ENCODE measurements at regions not wholly inside any gene's neighbourhood (a gene's known extent, or its start where the extent isn't known, plus 50 kb on each side); places are given as distances from the start of the nearest gene placed in this dataset.

DNA sequence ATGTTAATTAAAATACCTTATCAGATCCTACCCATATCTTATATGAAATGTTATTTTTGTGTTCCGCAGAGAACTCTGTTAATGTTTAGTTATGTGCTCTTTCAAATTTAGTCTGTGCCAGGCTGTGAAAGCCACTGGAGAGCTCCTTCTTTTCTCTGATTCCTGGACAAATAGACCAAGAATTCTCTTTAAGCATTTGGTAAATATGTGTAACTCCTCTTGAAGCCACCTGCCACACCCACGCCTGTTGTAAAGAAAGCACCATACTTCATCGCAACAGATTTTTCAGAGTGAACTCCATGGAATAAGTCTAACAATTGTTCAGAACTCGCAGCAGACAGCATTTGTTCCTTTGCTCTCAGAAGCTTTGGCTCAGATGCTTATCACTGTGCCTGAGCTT, 301.1 kb downstream of the FAM170A start:
- Mint-ChIP-seq H3K4me1 (no peaks in the 10 kb centered on the region), H3K36me3 (no peaks in the 10 kb centered on the region), H3K27ac (no peak overlapping the region), H3K9me3 (peaks cover 0 to 2% (median 0%) of the 10 kb centered on the region in 7 donors), H3K27me3 (ENCODE audit: low read depth in 3 of 3) (peaks cover 0 to 4% (median 0%) of the 10 kb centered on the region in 3 donors), H3K4me3 (no peak overlapping the region)
- H3K9ac ChIP-seq (ENCODE audit: insufficient read depth, low read length, poor library complexity, severe bottlenecking): no peak overlapping the region
- H3K36me3 ChIP-seq (replicated peaks in 1 of 2; ENCODE audit: control insufficient read depth in 1 of 2, insufficient read depth in 2 of 2, low read length in 2 of 2): no peaks in the 10 kb centered on the region
- no peak overlapping the region for H2AFZ ChIP-seq (ENCODE audit: insufficient read depth, low read depth, low read length, poor library complexity, severe bottlenecking)
- no peak overlapping the region for H3K4me3 ChIP-seq (replicated peaks in 1 of 3; ENCODE audit: low read depth in 2 of 3, low read length in 3 of 3)
- no peaks in the 10 kb centered on the region for H4K20me1 ChIP-seq (ENCODE audit: insufficient read depth, low read length)
- intact Hi-C loops (cut with micrococcal nuclease): no loop called here
- H3K27ac ChIP-seq (ENCODE audit: low read depth in 1 of 2, low read length in 2 of 2): no peak overlapping the region
- H3K79me2 ChIP-seq (ENCODE audit: insufficient read depth, low read length): no peaks in the 10 kb centered on the region
- H3K4me2 ChIP-seq (replicated peaks; ENCODE audit: extremely low read depth, low read length, poor library complexity, severe bottlenecking): no peak overlapping the region
- no peaks in the 10 kb centered on the region for H3K27me3 ChIP-seq (ENCODE audit: control insufficient read depth in 2 of 2, insufficient read depth in 2 of 2, low read length in 2 of 2)
- DNase-seq: no peak
- no peaks in the 10 kb centered on the region for H3K9me3 ChIP-seq (replicated peaks in 1 of 2; ENCODE audit: control insufficient read depth in 1 of 2, insufficient read depth in 1 of 2, low read length in 2 of 2)
- no peaks in the 10 kb centered on the region for H3K4me1 ChIP-seq (ENCODE audit: control insufficient read depth in 1 of 2, insufficient read depth in 2 of 2, low read length in 2 of 2)
- WGBS (ENCODE audit: insufficient coverage): 83% methylated on average over 3 of the region's 4 CpGs
- TF ChIP-seq, protein P1, sequence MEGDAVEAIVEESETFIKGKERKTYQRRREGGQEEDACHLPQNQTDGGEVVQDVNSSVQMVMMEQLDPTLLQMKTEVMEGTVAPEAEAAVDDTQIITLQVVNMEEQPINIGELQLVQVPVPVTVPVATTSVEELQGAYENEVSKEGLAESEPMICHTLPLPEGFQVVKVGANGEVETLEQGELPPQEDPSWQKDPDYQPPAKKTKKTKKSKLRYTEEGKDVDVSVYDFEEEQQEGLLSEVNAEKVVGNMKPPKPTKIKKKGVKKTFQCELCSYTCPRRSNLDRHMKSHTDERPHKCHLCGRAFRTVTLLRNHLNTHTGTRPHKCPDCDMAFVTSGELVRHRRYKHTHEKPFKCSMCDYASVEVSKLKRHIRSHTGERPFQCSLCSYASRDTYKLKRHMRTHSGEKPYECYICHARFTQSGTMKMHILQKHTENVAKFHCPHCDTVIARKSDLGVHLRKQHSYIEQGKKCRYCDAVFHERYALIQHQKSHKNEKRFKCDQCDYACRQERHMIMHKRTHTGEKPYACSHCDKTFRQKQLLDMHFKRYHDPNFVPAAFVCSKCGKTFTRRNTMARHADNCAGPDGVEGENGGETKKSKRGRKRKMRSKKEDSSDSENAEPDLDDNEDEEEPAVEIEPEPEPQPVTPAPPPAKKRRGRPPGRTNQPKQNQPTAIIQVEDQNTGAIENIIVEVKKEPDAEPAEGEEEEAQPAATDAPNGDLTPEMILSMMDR (IDR thresholded peaks at IDR 0.05): no peak

- no peaks in the 10 kb centered on the region for H3K36me3 ChIP-seq (replicated peaks in 1 of 2; ENCODE audit: control insufficient read depth in 1 of 2, insufficient read depth in 2 of 2, low read length in 2 of 2)
- no peaks in the 10 kb centered on the region for H3K4me1 ChIP-seq (ENCODE audit: control insufficient read depth in 1 of 2, insufficient read depth in 2 of 2, low read length in 2 of 2)
- intact Hi-C loops (cut with micrococcal nuclease): no loop called here
- Mint-ChIP-seq H3K27me3 (ENCODE audit: low read depth in 3 of 3) (peaks cover 0 to 1% (median 0%) of the 10 kb centered on the region in 3 donors), H3K36me3 (no peaks in the 10 kb centered on the region), H3K4me1 (no peaks in the 10 kb centered on the region), H3K4me3 (no peak overlapping the region), H3K27ac (no peak overlapping the region), H3K9me3 (peaks cover 0 to 3% (median 1%) of the 10 kb centered on the region in 7 donors)
- H3K27me3 ChIP-seq (ENCODE audit: control insufficient read depth in 2 of 2, insufficient read depth in 2 of 2, low read length in 2 of 2): no peaks in the 10 kb centered on the region
- TF ChIP-seq, protein P1 (IDR thresholded peaks at IDR 0.05): no peak
- H3K4me2 ChIP-seq (replicated peaks; ENCODE audit: extremely low read depth, low read length, poor library complexity, severe bottlenecking): no peak overlapping the region
- H3K9ac ChIP-seq (ENCODE audit: insufficient read depth, low read length, poor library complexity, severe bottlenecking): no peak overlapping the region
- H3K9me3 ChIP-seq (replicated peaks in 1 of 2; ENCODE audit: control insufficient read depth in 1 of 2, insufficient read depth in 1 of 2, low read length in 2 of 2): no peaks in the 10 kb centered on the region
- H3K4me3 ChIP-seq (replicated peaks in 1 of 3; ENCODE audit: low read depth in 2 of 3, low read length in 3 of 3): no peak overlapping the region
- no peaks in the 10 kb centered on the region for H3K79me2 ChIP-seq (ENCODE audit: insufficient read depth, low read length)
- no peak overlapping the region for H3K27ac ChIP-seq (ENCODE audit: low read depth in 1 of 2, low read length in 2 of 2)
- no peaks in the 10 kb centered on the region for H4K20me1 ChIP-seq (ENCODE audit: insufficient read depth, low read length)
- H2AFZ ChIP-seq (ENCODE audit: insufficient read depth, low read depth, low read length, poor library complexity, severe bottlenecking): no peak overlapping the region
- DNase-seq: peak in 1 of 3 donors; percentile 1
- no CpG with 5 or more reads among the region's 2 CpGs for WGBS (ENCODE audit: insufficient coverage)
Observed at GRCh38 chr5:119943148-119943547, 313.8 kb downstream of the FAM170A start.
